ENCODE measurements at regions not wholly inside any gene's neighbourhood (a gene's known extent, or its start where the extent isn't known, plus 50 kb on each side); places are given as distances from the start of the nearest gene placed in this dataset.

- Histone ChIP-seq H3K4me2 (ENCODE audit: low read depth, low read length) (no peak overlapping the region), H3K4me1 (ENCODE audit: low read length) (no peaks in the 10 kb centered on the region), H3K9me2 (replicated peaks; ENCODE audit: insufficient read depth, low read length) (no peaks in the 10 kb centered on the region), H3K27ac (ENCODE audit: low read length) (no peak overlapping the region), H3K4me3 (ENCODE audit: low read length) (no peak overlapping the region), H3K9ac (ENCODE audit: low read length) (no peak overlapping the region), H3K27me3 (replicated peaks; ENCODE audit: insufficient read depth, low read length) (no peaks in the 10 kb centered on the region), H4K20me1 (ENCODE audit: insufficient read depth, low read length) (no peaks in the 10 kb centered on the region), H3K79me2 (ENCODE audit: low read length) (no peaks in the 10 kb centered on the region), H3K9me3 (replicated peaks; ENCODE audit: insufficient read depth, low read length) (no peaks in the 10 kb centered on the region), H3F3A (ENCODE audit: insufficient read depth, low read length) (no peaks in the 10 kb centered on the region), H3K36me3 (replicated peaks; ENCODE audit: insufficient read depth, low read length) (no peaks in the 10 kb centered on the region), H2AFZ (ENCODE audit: low read length) (no peak overlapping the region)
- TF ChIP-seq, protein P1, sequence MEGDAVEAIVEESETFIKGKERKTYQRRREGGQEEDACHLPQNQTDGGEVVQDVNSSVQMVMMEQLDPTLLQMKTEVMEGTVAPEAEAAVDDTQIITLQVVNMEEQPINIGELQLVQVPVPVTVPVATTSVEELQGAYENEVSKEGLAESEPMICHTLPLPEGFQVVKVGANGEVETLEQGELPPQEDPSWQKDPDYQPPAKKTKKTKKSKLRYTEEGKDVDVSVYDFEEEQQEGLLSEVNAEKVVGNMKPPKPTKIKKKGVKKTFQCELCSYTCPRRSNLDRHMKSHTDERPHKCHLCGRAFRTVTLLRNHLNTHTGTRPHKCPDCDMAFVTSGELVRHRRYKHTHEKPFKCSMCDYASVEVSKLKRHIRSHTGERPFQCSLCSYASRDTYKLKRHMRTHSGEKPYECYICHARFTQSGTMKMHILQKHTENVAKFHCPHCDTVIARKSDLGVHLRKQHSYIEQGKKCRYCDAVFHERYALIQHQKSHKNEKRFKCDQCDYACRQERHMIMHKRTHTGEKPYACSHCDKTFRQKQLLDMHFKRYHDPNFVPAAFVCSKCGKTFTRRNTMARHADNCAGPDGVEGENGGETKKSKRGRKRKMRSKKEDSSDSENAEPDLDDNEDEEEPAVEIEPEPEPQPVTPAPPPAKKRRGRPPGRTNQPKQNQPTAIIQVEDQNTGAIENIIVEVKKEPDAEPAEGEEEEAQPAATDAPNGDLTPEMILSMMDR (IDR thresholded peaks at IDR 0.05; ENCODE audit: low read length), result no peak
- TF ChIP-seq EZH2phosphoT487 (IDR thresholded peaks at IDR 0.05; ENCODE audit: low read length) (no peak), EZH2 (optimal IDR thresholded peaks at IDR 0.05; ENCODE audit: low read depth, low read length) (no peak)
- no peak for DNase-seq
Observed at GRCh38 chr6:126848119-126848518, 270.4 kb upstream of the RSPO3 start.

DNA sequence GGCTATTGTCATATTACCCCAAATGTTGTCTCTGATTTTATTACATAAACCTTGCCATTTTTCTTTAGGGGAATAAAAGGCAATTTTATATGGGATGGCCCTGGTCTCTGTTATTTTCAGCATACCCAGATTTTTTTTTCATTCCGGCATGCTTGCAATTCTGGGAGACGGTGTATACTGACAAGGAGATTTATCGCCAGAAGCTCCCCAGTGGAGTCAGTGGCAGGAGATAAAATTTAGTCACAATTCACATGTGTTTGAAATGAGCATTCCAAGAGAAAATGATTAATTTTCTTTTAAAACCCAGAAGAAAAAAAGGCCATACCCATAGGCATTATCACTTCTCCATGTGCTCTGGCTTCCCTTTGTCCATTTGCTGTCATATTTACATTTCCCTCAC is 250.8 kb upstream of the RSPO3 start:
- no peaks in the 10 kb centered on the region for H3K9me2 ChIP-seq (replicated peaks; ENCODE audit: insufficient read depth, low read length)
- H3K27ac ChIP-seq (ENCODE audit: low read length), result no peak overlapping the region
- H3K27me3 ChIP-seq (replicated peaks; ENCODE audit: insufficient read depth, low read length), result no peaks in the 10 kb centered on the region
- H3K4me2 ChIP-seq (ENCODE audit: low read depth, low read length), result no peak overlapping the region
- H3K79me2 ChIP-seq (ENCODE audit: low read length), result no peaks in the 10 kb centered on the region
- H4K20me1 ChIP-seq (ENCODE audit: insufficient read depth, low read length), result no peaks in the 10 kb centered on the region
- TF ChIP-seq EZH2 (optimal IDR thresholded peaks at IDR 0.05; ENCODE audit: low read depth, low read length), result no peak
- TF ChIP-seq, protein P1 (IDR thresholded peaks at IDR 0.05; ENCODE audit: low read length), result no peak
- no peak for TF ChIP-seq EZH2phosphoT487 (IDR thresholded peaks at IDR 0.05; ENCODE audit: low read length)
- DNase-seq, result no peak
- H3K9ac ChIP-seq (ENCODE audit: low read length), result no peak overlapping the region
- H3K4me1 ChIP-seq (ENCODE audit: low read length), result no peaks in the 10 kb centered on the region
- no peaks in the 10 kb centered on the region for H3K9me3 ChIP-seq (replicated peaks; ENCODE audit: insufficient read depth, low read length)
- H2AFZ ChIP-seq (ENCODE audit: low read length), result no peak overlapping the region
- no peaks in the 10 kb centered on the region for H3F3A ChIP-seq (ENCODE audit: insufficient read depth, low read length)
- no peak overlapping the region for H3K4me3 ChIP-seq (ENCODE audit: low read length)
- no peaks in the 10 kb centered on the region for H3K36me3 ChIP-seq (replicated peaks; ENCODE audit: insufficient read depth, low read length)

GRCh38 chr6:126873351-126873750 is 245.1 kb upstream of the RSPO3 start:
- Histone ChIP-seq H3K4me1 (ENCODE audit: low read length) (no peaks in the 10 kb centered on the region), H3K79me2 (ENCODE audit: low read length) (no peaks in the 10 kb centered on the region), H4K20me1 (ENCODE audit: insufficient read depth, low read length) (no peaks in the 10 kb centered on the region), H3K27me3 (replicated peaks; ENCODE audit: insufficient read depth, low read length) (no peaks in the 10 kb centered on the region), H2AFZ (ENCODE audit: low read length) (no peak overlapping the region), H3K27ac (ENCODE audit: low read length) (no peak overlapping the region), H3K4me2 (ENCODE audit: low read depth, low read length) (no peak overlapping the region), H3K4me3 (ENCODE audit: low read length) (no peak overlapping the region), H3K9me2 (replicated peaks; ENCODE audit: insufficient read depth, low read length) (no peaks in the 10 kb centered on the region), H3K9me3 (replicated peaks; ENCODE audit: insufficient read depth, low read length) (no peaks in the 10 kb centered on the region), H3K36me3 (replicated peaks; ENCODE audit: insufficient read depth, low read length) (no peaks in the 10 kb centered on the region), H3F3A (ENCODE audit: insufficient read depth, low read length) (no peaks in the 10 kb centered on the region), H3K9ac (ENCODE audit: low read length) (no peak overlapping the region)
- DNase-seq, result no peak
- TF ChIP-seq EZH2phosphoT487 (IDR thresholded peaks at IDR 0.05; ENCODE audit: low read length), result no peak
- TF ChIP-seq, protein P1 (IDR thresholded peaks at IDR 0.05; ENCODE audit: low read length), result no peak
- TF ChIP-seq EZH2 (optimal IDR thresholded peaks at IDR 0.05; ENCODE audit: low read depth, low read length), result no peak
